Right lobe of liver (tissue), 6 donors: ENCODE measurements at regions not wholly inside any gene's neighbourhood (a gene's known extent, or its start where the extent isn't known, plus 50 kb on each side); places are given as distances from the start of the nearest gene placed in this dataset.

Experiments
- ATAC-seq, 4 donors: fragments of 200-7000 bp; cut with Tn5 transposase; one replicate each; pipeline ENCODE4 v1.9.1; 2020; ENCODE audit warnings: mild to moderate bottlenecking in 4 of 4, moderate library complexity in 4 of 4
- DNase-seq, 3 donors: peaks; one replicate each; pipeline ENCODE4 v3.0.0-alpha.2; 2020
- H3K27ac ChIP-seq, 3 donors: fragments of 200-600 bp; one replicate each; pipeline ENCODE4 v1.8.0; 2022
- H3K27me3 ChIP-seq, 2 donors: fragments of 200-600 bp; one replicate each; pipeline ENCODE4 v1.8.0; 2022
- H3K36me3 ChIP-seq, 4 donors: fragments of 200-600 bp; sonication (generic) in 1 of 4; one replicate each; pipeline versions ENCODE4 v1.5.1 to v1.8.0; 2017 to 2022; ENCODE audit warnings: control low read depth in 1 of 4
- H3K4me1 ChIP-seq, 4 donors: fragments of 200-600 bp; sonication (generic) in 1 of 4; one replicate each; pipeline versions ENCODE4 v1.5.1 to v1.8.0; 2017 to 2022; ENCODE audit warnings: control low read depth in 1 of 4
- H3K4me3 ChIP-seq, 3 donors: fragments of 200-600 bp; one replicate each; pipeline ENCODE4 v1.8.0; 2022
- H3K9me3 ChIP-seq, 4 donors: fragments of 200-600 bp; sonication (generic) in 1 of 4; one replicate each; pipeline versions ENCODE4 v1.5.1 to v1.8.0; 2017 to 2022; ENCODE audit warnings: control low read depth in 1 of 4
- POLR2A ChIP-seq: fragments of 450-650 bp; IDR thresholded peaks from one replicate; pipeline ENCODE4 v1.6.1; 2017; ENCODE audit warnings: antibody characterized with exemption, mild to moderate bottlenecking
- WGBS: methylation state at CpG from one replicate; pipeline ENCODE4 v1.1.6; 2018; ENCODE audit warnings: low coverage, low lambda C conversion rate; ENCODE audit not compliant: insufficient coverage; ENCODE audit errors: missing lambda C conversion rate; 5-methylcytosine and 5-hydroxymethylcytosine counted together
- intact Hi-C, 2 donors: fragments of 100-400 bp; cut with DNase I; formaldehyde crosslinking; loops; one replicate each; pipeline versions ENCODE4 v1.11.2 to v1.14.1; 2022
- TF ChIP-seq, protein P1 (sequence below), 4 donors: fragments of 200-600 bp in 3 of 4; fragments of 450-650 bp in 1 of 4; IDR thresholded peaks; one replicate each; pipeline versions ENCODE4 v1.5.1 to v1.8.0; 2016 to 2022; ENCODE audit warnings: antibody characterized with exemption in 4 of 4, mild to moderate bottlenecking in 2 of 4
- donor health status: DM: no; HTN: yes; CAD: no.
- donor health status: DM: no; HTN: no; CAD: no.
- donor health status: DM: no; HTN: no; CAD: no.
- donor health status: DM: no; HTN: yes; CAD: no.
- donor health status: DM: no; HTN: yes; CAD: no.

DNA sequence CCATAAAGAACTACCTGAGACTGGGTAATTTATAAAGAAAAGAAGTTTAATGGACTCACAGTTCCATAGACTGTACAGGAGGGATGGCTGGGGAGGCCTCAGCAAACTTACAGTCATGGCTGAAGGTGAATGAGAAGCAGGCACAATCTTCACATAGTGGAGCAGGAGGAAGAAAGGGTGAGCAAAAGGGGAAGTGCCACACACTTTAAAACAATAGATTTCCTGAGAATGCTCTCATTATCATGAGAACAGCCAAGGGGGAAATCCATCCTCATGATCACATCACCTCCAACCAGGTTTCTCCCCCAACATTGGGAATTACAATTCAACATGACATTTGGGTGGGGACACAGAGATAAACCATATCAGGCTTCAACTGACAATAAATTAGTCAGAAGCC lies 664.9 kb downstream of the TAF11L14 start:
- H3K9me3 ChIP-seq, result no peaks in the 10 kb centered on the region
- no peak overlapping the region for H3K4me3 ChIP-seq
- ATAC-seq (no peak), DNase-seq (no peak)
- no peak for TF ChIP-seq POLR2A
- intact Hi-C loops, result loop anchor here (10.0 kb wide), 2 partner anchors 1074 to 1084 kb away; partner anchors contain the start of gene BASP1 (in 1 of the 2)
- H3K4me1 ChIP-seq, result no peaks in the 10 kb centered on the region
- H3K27me3 ChIP-seq, result no peaks in the 10 kb centered on the region
- H3K36me3 ChIP-seq, result no peaks in the 10 kb centered on the region
- H3K27ac ChIP-seq, result no peak overlapping the region

DNA sequence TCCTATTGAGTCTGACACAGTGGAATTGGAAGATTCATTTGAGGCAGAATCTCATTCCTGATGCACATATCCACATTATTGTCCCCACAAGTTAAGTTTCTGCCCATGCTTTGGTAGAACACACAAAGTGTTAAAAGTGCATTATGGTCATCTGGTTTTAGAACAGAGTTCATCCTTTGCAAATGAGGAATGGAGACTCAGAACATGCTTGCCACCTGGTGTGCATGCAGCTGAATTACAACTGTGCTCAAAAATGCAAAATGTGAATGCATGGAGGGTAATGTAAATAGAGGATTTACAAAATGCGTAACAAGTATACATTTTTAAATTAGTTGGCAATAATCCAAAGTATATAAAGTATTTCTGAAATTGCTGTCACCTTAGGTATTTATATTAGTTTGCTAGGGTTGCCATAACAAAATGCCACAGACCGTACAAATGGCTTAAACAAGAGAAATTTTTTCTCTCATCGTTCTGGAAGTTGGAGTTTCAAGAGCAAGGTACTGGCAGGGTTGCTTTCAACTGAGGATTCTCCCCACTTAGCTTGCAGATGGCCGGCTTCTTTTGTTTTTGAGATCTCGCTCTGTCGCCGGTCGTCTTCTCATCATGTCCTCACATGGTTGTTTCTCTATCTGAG lies 671.1 kb downstream of the TAF11L14 start:
- H3K36me3 ChIP-seq, result no peaks in the 10 kb centered on the region
- H3K4me3 ChIP-seq, result no peak overlapping the region
- H3K27ac ChIP-seq, result no peak overlapping the region
- intact Hi-C loops, result no loop called here
- TF ChIP-seq, protein P1, sequence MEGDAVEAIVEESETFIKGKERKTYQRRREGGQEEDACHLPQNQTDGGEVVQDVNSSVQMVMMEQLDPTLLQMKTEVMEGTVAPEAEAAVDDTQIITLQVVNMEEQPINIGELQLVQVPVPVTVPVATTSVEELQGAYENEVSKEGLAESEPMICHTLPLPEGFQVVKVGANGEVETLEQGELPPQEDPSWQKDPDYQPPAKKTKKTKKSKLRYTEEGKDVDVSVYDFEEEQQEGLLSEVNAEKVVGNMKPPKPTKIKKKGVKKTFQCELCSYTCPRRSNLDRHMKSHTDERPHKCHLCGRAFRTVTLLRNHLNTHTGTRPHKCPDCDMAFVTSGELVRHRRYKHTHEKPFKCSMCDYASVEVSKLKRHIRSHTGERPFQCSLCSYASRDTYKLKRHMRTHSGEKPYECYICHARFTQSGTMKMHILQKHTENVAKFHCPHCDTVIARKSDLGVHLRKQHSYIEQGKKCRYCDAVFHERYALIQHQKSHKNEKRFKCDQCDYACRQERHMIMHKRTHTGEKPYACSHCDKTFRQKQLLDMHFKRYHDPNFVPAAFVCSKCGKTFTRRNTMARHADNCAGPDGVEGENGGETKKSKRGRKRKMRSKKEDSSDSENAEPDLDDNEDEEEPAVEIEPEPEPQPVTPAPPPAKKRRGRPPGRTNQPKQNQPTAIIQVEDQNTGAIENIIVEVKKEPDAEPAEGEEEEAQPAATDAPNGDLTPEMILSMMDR (IDR thresholded peaks at IDR 0.05), result peak; percentile 58 to 70 (median 68)
- no peak for TF ChIP-seq POLR2A
- no peaks in the 10 kb centered on the region for H3K9me3 ChIP-seq
- peak; percentile 74 to 83 (median 82) for ATAC-seq
- no peaks in the 10 kb centered on the region for H3K27me3 ChIP-seq
- DNase-seq, result no peak
- WGBS, result 60% methylated on average over 8 of the region's 8 CpGs
- H3K4me1 ChIP-seq, result no peaks in the 10 kb centered on the region

DNA sequence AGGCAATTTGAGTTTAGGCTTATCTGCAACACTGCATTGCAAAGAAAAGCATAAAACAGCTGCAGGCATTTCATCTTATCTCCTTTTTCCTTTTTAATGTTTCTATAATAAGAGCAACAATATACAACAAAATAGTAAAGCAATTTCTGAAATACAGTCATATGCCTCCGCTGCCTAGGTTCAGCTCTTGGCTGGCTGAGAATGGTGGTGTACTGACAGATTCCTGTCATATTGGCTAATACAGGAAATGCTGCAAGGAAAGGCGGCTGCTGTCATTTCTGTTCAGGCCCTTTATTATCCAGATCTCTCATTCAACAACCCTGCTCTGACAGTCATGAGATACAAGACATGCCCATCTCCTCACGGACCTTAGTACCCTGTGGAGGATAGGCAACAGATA lies 677.0 kb downstream of the TAF11L14 start:
- Histone ChIP-seq H3K4me3 (no peak overlapping the region), H3K27me3 (no peaks in the 10 kb centered on the region), H3K9me3 (no peaks in the 10 kb centered on the region), H3K27ac (no peak overlapping the region), H3K4me1 (no peaks in the 10 kb centered on the region), H3K36me3 (no peaks in the 10 kb centered on the region)
- ATAC-seq (no peak), DNase-seq (no peak)
- no peak for TF ChIP-seq POLR2A
- TF ChIP-seq, protein P1 (IDR thresholded peaks at IDR 0.05), result no peak
- 43% methylated on average over 3 of the region's 3 CpGs for WGBS
- intact Hi-C loops, result no loop called here

DNA sequence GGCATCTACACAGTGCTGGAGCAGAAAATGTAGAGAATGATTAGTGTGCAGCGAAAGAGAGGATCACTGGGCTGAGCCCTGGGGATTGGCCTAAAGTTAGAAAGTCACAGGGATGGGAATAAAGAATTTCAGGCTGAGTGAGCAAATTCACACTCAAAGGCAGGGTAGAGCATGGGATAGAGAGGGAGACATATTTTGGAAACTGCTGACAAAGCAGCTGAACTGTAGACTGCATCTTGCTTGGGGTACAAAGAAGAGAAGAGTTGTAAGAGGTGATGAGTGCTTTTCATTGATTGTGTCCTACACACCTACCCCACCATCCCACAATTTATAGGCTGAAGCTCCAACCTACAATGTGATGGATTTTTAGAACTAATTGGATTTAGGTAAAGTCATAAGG lies 677.8 kb downstream of the TAF11L14 start:
- Histone ChIP-seq H3K4me1 (no peaks in the 10 kb centered on the region), H3K4me3 (no peak overlapping the region), H3K36me3 (no peaks in the 10 kb centered on the region), H3K27ac (no peak overlapping the region), H3K27me3 (no peaks in the 10 kb centered on the region), H3K9me3 (no peaks in the 10 kb centered on the region)
- no peak for ATAC-seq
- WGBS, result 63% methylated on average over 1 of the region's 1 CpG
- intact Hi-C loops, result no loop called here
- DNase-seq, result no peak
- TF ChIP-seq, protein P1 (IDR thresholded peaks at IDR 0.05), result no peak
- TF ChIP-seq POLR2A, result no peak

DNA sequence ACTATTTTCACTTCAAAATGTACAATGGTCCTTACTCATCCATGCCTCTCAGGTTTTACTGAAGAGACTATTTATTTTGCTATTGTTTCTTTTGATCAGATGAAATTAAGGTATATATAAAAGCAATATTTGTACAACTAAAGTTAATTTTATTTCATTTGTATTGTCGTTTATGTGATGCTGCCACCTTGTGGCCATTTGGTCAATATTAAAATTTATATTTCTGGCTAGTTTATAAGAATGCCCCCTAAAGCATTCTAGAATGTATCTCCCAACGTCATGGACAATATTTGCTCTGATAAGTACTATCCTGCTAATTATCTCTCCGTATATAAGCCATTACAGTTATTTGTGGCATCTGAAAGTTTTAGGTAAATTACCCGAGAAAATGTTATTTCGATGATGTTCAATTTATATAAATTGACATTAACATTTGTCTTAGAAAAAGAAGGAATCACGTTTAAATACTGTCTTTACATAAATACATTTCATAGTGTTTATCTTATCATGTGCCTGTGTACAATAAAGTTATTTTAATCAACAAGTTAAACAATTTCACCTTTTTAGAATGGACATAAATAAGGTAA lies 680.0 kb downstream of the TAF11L14 start:
- H3K4me3 ChIP-seq, result no peak overlapping the region
- H3K27ac ChIP-seq, result no peak overlapping the region
- intact Hi-C loops, result no loop called here
- H3K4me1 ChIP-seq, result no peaks in the 10 kb centered on the region
- WGBS, result 29% methylated on average over 6 of the region's 6 CpGs
- ATAC-seq (no peak), DNase-seq (no peak)
- H3K27me3 ChIP-seq, result no peaks in the 10 kb centered on the region
- no peaks in the 10 kb centered on the region for H3K9me3 ChIP-seq
- H3K36me3 ChIP-seq, result no peaks in the 10 kb centered on the region
- TF ChIP-seq POLR2A, result no peak
- TF ChIP-seq, protein P1 (IDR thresholded peaks at IDR 0.05), result peak; percentile 29 to 69 (median 63)
